HL-60 (cell line): ENCODE measurements at regions not wholly inside any gene's neighbourhood (a gene's known extent, or its start where the extent isn't known, plus 50 kb on each side); places are given as distances from the start of the nearest gene placed in this dataset.

Source experiments
- CTCF ChIP-seq: IDR thresholded peaks from one replicate; pipeline ENCODE4 v1.5.1; 2011; ENCODE audit warnings: low read length, control low read depth, inconsistent platforms; ENCODE audit not compliant: insufficient read depth
- POLR2AphosphoS5 ChIP-seq: IDR thresholded peaks from 2 replicates; pipeline ENCODE4 v1.6.1; 2012; ENCODE audit warnings: low read depth
- REST ChIP-seq: IDR thresholded peaks from 2 replicates; pipeline ENCODE4 v1.6.1; 2012; ENCODE audit warnings: low read depth; ENCODE audit not compliant: insufficient replicate concordance
- SPI1 ChIP-seq: IDR thresholded peaks from 2 replicates; pipeline ENCODE4 v1.6.1; 2012; ENCODE audit warnings: low read depth, mild to moderate bottlenecking, borderline replicate concordance

- no peak for TF ChIP-seq CTCF
- TF ChIP-seq REST: no peak
- TF ChIP-seq POLR2AphosphoS5: no peak
- no peak for TF ChIP-seq SPI1
These were observed 803.4 kb downstream of the TUSC7 start for GRCh38 chr3:117512975-117513374.
